Caco-2 (cell line): ENCODE measurements at regions not wholly inside any gene's neighbourhood (a gene's known extent, or its start where the extent isn't known, plus 50 kb on each side); places are given as distances from the start of the nearest gene placed in this dataset.

Experiments
- BruUV-seq: library from RNA; stranded (reverse); fragments of 400-500 nt; replicated peaks from 2 replicates; lab custom pipeline; 2021; lab: Mats Ljungman, UMichigan
- CTCF ChIA-PET: fragments of 300-600 bp; sonication (Branson Sonifier 250); formaldehyde crosslinking; loops from one replicate; lab custom pipeline; 2022; ENCODE audit warnings: antibody characterized with exemption; lab: Charles Lee
- POLR2A ChIA-PET: fragments of 300-600 bp; sonication (Branson Sonifier 250); formaldehyde crosslinking; loops from one replicate; lab custom pipeline; 2022; ENCODE audit warnings: antibody characterized with exemption; lab: Charles Lee
- DNase-seq, 2 experiments: peaks; one replicate each; pipeline versions ENCODE4 v3.0.0 to v3.0.0-alpha.2; 2020 to 2022
- H3K27me3 ChIP-seq: replicated peaks from 2 replicates; pipeline ENCODE4 v1.6.0; 2011; ENCODE audit warnings: low read length; ENCODE audit not compliant: control insufficient read depth, insufficient read depth
- H3K36me3 ChIP-seq: 2 replicates; pipeline ENCODE4 v1.5.1; 2011; ENCODE audit warnings: low read length; ENCODE audit not compliant: control insufficient read depth, insufficient read depth
- H3K4me1 ChIP-seq: fragments of 250-450 bp; sonication (Bioruptor Pico); 2 replicates; pipeline ENCODE4 v1.5.1; 2020; ENCODE audit warnings: mild to moderate bottlenecking
- H3K4me3 ChIP-seq: 2 replicates; pipeline ENCODE4 v1.5.1; 2011; ENCODE audit warnings: low read depth, mild to moderate bottlenecking, control low read depth, low read length
- H3K9me3 ChIP-seq: fragments of 250-450 bp; sonication (Bioruptor Pico); 2 replicates; pipeline ENCODE4 v1.5.1; 2020; ENCODE audit warnings: mild to moderate bottlenecking, moderate library complexity
- H3K27ac Mint-ChIP-seq: one replicate; pipeline ENCODE4 v1.8.0; 2022; ENCODE audit warnings: mixed read lengths; ENCODE audit not compliant: unreplicated experiment
- H3K27me3 Mint-ChIP-seq: one replicate; pipeline ENCODE4 v1.8.0; 2022; ENCODE audit warnings: mixed read lengths; ENCODE audit not compliant: insufficient read depth, unreplicated experiment
- H3K36me3 Mint-ChIP-seq: one replicate; pipeline ENCODE4 v1.8.0; 2022; ENCODE audit warnings: mild to moderate bottlenecking, mixed read lengths; ENCODE audit not compliant: insufficient read depth, unreplicated experiment
- H3K4me1 Mint-ChIP-seq: one replicate; pipeline ENCODE4 v1.8.0; 2022; ENCODE audit warnings: low read depth, mixed read lengths; ENCODE audit not compliant: unreplicated experiment
- H3K4me3 Mint-ChIP-seq: one replicate; pipeline ENCODE4 v1.8.0; 2022; ENCODE audit warnings: mild to moderate bottlenecking, moderate library complexity, mixed read lengths; ENCODE audit not compliant: unreplicated experiment
- H3K9me3 Mint-ChIP-seq: one replicate; pipeline ENCODE4 v1.8.0; 2022; ENCODE audit warnings: mixed read lengths; ENCODE audit not compliant: unreplicated experiment
- CTCF ChIP-seq, 2 experiments: fragments of 200-600 bp in 1 of 2; IDR thresholded peaks; 1 replicate in 1 of 2; 2 replicates in 1 of 2; pipeline versions ENCODE4 v1.5.1 to v1.8.0; 2011 to 2022; ENCODE audit warnings: antibody characterized with exemption in 1 of 2, control low read depth in 1 of 2, inconsistent platforms in 1 of 2, low read depth in 1 of 2, low read length in 1 of 2, mild to moderate bottlenecking in 1 of 2, moderate library complexity in 1 of 2; ENCODE audit not compliant: insufficient read depth in 1 of 2, severe bottlenecking in 1 of 2, unreplicated experiment in 1 of 2
- intact Hi-C: fragments of 100-400 bp; cut with micrococcal nuclease; formaldehyde crosslinking; loops from one replicate; pipeline ENCODE4 v1.10.0; 2022; ENCODE audit not compliant: unreplicated experiment

- no TSS peak for BruUV-seq
- peak; percentile 46 to 55 for TF ChIP-seq CTCF (IDR thresholded peaks at IDR 0.05; ENCODE audit: insufficient read depth in 1 of 2, low read depth in 1 of 2, low read length in 1 of 2, severe bottlenecking in 1 of 2, unreplicated experiment in 1 of 2)
- intact Hi-C loops = loop anchor here (1.0 to 2.0 kb wide), 2 partner anchors 94 to 791 kb away; no protein-coding TSS in a partner anchor
Observed at GRCh38 chr14:46250113-46250703, 401.4 kb downstream of the RPL10L start.

GRCh38 chr14:46248001-46248630 lies 403.5 kb downstream of the RPL10L start:
- no peak overlapping the region for H3K4me3 Mint-ChIP-seq
- peaks cover 2% of the 10 kb centered on the region for H3K27me3 Mint-ChIP-seq
- H3K9me3 ChIP-seq = no peaks in the 10 kb centered on the region
- no peaks in the 10 kb centered on the region for H3K4me1 ChIP-seq
- no peak for DNase-seq
- no peaks in the 10 kb centered on the region for H3K36me3 Mint-ChIP-seq
- intact Hi-C loops = no loop called here
- POLR2A ChIA-PET = no interaction called here
- H3K4me1 Mint-ChIP-seq = no peaks in the 10 kb centered on the region
- no peak overlapping the region for H3K27ac Mint-ChIP-seq
- no TSS peak for BruUV-seq
- no peak overlapping the region for H3K4me3 ChIP-seq
- H3K36me3 ChIP-seq = no peaks in the 10 kb centered on the region
- H3K27me3 ChIP-seq = no peaks in the 10 kb centered on the region
- CTCF ChIA-PET = no interaction called here
- no peak for TF ChIP-seq CTCF (IDR thresholded peaks at IDR 0.05; ENCODE audit: insufficient read depth in 1 of 2, low read depth in 1 of 2, low read length in 1 of 2, severe bottlenecking in 1 of 2, unreplicated experiment in 1 of 2)
- no peaks in the 10 kb centered on the region for H3K9me3 Mint-ChIP-seq

More at GRCh38 chr14:46250113-46250703, 401.4 kb downstream of the RPL10L start:
- Histone ChIP-seq H3K4me1 (no peaks in the 10 kb centered on the region), H3K4me3 (no peak overlapping the region), H3K9me3 (no peaks in the 10 kb centered on the region), H3K36me3 (no peaks in the 10 kb centered on the region), H3K27me3 (no peaks in the 10 kb centered on the region)
- no peaks in the 10 kb centered on the region for H3K9me3 Mint-ChIP-seq
- H3K4me1 Mint-ChIP-seq = no peaks in the 10 kb centered on the region
- CTCF ChIA-PET = no interaction called here
- no peaks in the 10 kb centered on the region for H3K36me3 Mint-ChIP-seq
- H3K27me3 Mint-ChIP-seq = peaks cover 2% of the 10 kb centered on the region
- no peak overlapping the region for H3K27ac Mint-ChIP-seq
- no peak overlapping the region for H3K4me3 Mint-ChIP-seq
- peak in 1 of 2 experiments; percentile 17 for DNase-seq
- POLR2A ChIA-PET = no interaction called here

- Mint-ChIP-seq H3K27me3 (peaks cover 3% of the 10 kb centered on the region), H3K4me3 (no peak overlapping the region), H3K27ac (no peak overlapping the region), H3K4me1 (no peaks in the 10 kb centered on the region), H3K9me3 (no peaks in the 10 kb centered on the region), H3K36me3 (no peaks in the 10 kb centered on the region)
- DNase-seq = no peak
- H3K27me3 ChIP-seq = no peaks in the 10 kb centered on the region
- intact Hi-C loops = no loop called here
- no peaks in the 10 kb centered on the region for H3K36me3 ChIP-seq
- no peak overlapping the region for H3K4me3 ChIP-seq
- no peak for TF ChIP-seq CTCF (IDR thresholded peaks at IDR 0.05; ENCODE audit: insufficient read depth in 1 of 2, low read depth in 1 of 2, low read length in 1 of 2, severe bottlenecking in 1 of 2, unreplicated experiment in 1 of 2)
- ChIA-PET POLR2A (no interaction called here), CTCF (no interaction called here)
- H3K4me1 ChIP-seq = no peaks in the 10 kb centered on the region
- no TSS peak for BruUV-seq
- H3K9me3 ChIP-seq = no peaks in the 10 kb centered on the region
Observed at GRCh38 chr14:46245276-46245675, 406.3 kb downstream of the RPL10L start.
